IPS-NIHi7 (cell line): ENCODE measurements at regions not wholly inside any gene's neighbourhood (a gene's known extent, or its start where the extent isn't known, plus 50 kb on each side); places are given as distances from the start of the nearest gene placed in this dataset.
"Not testable (repeated sequence)": the region's sequence is repeated elsewhere in the genome, so short reads cannot be mapped to it uniquely, and the experiment has no call there.

Experiments used
- DNase-seq: peaks from one replicate; pipeline ENCODE4 v3.0.0; 2012; ENCODE audit warnings: mixed read lengths; ENCODE audit errors: extremely low spot score

DNA sequence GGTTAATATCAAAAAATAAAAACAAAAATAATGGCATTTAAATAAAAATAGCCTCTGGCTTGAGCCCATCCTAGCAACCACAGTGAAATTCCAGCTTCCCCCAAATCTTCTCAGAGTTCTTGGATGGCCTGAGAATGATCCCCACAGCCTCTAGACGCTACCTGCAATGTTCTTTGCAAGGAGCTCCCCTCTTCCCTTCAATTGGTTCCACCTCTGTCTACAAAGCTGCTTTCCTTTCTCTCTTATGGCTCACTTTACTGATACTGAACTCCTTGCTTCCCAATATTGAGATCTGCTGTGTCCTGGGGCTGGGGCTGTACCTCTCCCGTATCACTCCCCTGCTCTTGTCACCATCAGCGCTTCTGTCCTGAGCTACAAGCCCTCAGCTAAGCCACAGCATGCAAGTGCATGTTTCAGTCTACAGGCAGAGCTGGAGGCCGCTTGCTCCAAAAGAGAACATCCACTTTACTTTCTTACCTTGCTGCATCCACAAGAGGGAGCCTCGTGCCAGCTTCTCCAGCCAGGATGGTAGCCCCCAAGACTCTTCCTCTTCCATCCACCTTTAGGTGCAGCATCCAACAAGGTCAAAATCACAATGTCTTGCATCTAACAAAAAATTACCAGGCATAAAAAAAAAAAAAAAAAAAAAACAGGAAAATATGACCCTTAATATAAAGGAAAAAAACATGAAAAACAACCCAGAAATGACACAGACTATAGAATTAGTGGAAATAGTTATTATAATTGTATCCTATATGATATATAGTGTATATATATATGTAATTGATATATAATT, 57.4 kb upstream of the PRSS3 start:
- DNase-seq, result peak; percentile 74

DNA sequence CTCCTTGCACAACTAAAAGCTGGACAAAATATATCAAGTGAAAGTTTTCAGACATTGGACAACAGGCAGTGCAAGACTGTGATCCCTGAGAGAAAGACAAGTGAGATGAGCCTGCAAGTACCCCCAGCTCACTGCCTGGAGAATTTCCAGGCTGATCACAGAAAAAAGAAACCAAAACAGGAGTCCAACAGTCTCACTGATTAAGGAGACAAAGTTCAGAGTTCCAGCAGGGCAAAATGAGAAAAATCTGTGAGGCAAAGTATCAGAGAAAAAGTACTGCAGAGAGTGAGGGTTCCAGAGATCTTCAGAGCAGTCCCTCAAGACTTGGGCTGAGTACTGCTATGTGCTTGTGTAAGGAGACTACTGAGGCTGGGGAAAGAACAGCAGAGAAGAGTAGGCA, 56.0 kb upstream of the PRSS3 start:
- no peak for DNase-seq

DNA sequence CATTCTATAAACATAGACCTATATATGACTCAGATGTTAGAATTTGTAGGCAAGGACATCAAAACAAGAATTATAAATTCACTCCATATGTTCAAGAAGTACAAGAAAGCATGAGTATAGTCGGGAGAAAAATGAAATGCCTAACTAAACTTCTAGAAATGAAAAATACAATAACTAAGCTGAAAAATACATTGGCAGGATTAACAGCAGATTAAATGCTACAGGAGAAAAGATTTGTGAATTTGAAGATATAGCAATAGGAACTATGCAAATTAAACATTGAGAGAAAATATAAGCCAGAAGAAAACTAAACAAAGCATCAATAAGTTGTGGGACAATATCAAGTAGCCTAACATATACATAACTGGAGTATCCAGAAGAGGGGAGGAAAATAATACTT, 55.3 kb upstream of the PRSS3 start:
- no peak for DNase-seq

DNA sequence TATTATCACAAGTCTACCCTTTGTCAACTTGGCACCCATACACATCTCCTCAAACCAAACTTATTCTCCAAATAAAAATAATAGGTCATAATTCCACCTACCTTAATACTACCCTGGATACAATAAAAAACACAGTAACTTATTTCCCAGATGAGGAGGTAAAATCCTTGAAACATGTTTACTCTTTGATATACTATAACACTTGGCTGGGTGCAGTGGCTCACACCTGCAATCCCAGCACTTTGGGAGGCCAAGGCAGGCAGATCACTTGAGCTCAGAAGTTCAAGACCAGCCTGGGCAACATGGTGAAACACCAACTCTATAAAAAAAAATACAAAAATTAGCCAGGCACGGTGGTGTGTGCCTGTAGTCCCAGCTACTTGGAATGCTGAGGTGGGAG, 54.4 kb upstream of the PRSS3 start:
- DNase-seq, result not testable (repeated sequence)

- DNase-seq, result no peak
Measured at GRCh38 chr9:33742051-33742450, 53.3 kb upstream of the PRSS3 start.

- no peak for DNase-seq
Measured at GRCh38 chr9:33742519-33742918, 52.8 kb upstream of the PRSS3 start.
